GM19467 (cell line): ENCODE measurements at regions not wholly inside any gene's neighbourhood (a gene's known extent, or its start where the extent isn't known, plus 50 kb on each side); places are given as distances from the start of the nearest gene placed in this dataset.

ENCODE experiments used
- ATAC-seq: cut with Tn5 transposase; IDR thresholded peaks from one replicate; pipeline ENCODE4 v1.9.1; 2021; ENCODE audit warnings: mild to moderate bottlenecking, moderate library complexity; ENCODE audit not compliant: unreplicated experiment

DNA sequence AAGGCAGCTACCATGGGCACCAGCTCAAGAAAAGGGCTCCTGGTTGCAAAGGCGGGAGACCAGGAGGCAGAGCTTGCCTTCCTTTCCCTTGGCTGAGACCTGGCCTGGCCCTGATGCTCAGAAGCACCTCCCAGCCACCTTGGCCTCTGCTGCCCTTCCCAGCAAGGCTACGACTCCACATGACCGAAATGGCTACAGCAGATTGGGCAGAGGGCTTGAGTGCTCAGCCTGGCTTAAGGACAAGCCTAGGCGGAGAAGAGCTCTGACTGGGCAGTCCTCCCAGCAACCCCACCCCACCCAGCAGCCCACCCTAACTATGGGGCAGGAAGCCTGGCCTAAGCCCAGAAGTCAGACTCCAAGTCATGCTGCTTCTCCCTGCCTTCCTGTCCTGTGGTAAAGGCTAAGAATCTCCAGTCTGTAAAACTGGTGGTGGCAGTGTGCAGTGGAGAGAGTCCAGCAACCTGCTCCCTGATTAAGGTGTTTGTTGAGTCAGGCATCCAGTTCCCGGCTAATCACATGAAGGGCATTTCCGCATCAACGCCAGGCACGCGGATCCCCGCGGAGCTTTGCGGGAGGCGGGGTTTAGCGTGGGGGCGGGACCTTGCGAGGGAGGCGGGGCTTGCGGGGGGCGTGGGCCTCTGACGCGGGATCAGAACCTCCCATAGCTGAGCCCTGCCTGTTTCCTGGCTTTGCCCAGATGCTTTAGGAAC lies 256.0 kb downstream of the BCL11A start:
- ATAC-seq, result no peak

DNA sequence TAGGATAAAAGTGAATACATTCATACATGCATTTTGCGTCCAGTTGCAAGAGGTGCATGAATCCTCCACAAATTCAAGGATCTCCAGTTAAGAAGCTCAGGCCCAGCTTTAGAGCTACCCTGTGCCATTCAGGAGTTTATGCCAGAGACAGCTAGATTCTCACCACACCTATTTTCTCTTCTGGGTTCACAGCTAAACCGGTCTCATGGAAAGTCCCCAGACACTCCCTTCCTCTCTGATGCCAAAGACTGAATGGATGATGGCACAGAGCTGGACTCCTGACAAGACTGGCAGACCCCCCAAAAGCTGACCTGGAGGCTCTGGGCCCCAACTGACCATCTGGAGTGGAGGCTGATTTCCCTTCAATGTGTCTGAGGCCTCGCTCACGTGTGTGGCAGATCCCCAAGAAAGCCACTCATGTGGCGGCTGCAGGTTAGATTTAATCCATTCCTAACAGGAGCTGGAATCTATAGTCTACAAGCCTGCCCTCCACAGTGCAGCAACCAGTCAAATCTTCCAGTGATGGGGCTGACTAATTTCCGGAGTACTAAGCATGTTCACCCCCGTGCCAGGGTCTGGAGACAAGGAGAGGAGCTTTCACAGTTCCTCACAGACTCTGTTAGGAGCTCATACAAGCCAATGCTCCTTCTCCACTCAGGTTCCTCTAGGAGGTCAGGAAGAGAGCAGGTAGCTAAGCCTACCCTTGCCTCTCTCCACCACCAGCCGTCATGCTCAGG lies 257.1 kb downstream of the BCL11A start:
- no peak for ATAC-seq

DNA sequence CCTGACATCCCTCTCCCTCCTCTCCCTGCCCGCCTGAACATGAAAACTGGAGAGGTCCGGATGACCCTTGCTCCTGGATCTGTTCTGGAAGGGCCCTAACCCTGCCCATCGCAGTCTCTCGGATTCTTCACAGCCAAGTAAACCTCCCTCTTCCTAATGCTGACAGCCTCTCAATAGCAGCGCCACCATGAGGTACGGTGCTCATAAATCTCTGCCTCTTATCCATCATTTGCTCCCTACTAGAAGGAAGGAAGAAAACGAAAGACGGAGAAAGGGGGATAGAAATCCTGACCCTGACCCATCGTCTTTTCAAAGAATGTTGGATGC lies 257.9 kb downstream of the BCL11A start:
- ATAC-seq, result no peak

DNA sequence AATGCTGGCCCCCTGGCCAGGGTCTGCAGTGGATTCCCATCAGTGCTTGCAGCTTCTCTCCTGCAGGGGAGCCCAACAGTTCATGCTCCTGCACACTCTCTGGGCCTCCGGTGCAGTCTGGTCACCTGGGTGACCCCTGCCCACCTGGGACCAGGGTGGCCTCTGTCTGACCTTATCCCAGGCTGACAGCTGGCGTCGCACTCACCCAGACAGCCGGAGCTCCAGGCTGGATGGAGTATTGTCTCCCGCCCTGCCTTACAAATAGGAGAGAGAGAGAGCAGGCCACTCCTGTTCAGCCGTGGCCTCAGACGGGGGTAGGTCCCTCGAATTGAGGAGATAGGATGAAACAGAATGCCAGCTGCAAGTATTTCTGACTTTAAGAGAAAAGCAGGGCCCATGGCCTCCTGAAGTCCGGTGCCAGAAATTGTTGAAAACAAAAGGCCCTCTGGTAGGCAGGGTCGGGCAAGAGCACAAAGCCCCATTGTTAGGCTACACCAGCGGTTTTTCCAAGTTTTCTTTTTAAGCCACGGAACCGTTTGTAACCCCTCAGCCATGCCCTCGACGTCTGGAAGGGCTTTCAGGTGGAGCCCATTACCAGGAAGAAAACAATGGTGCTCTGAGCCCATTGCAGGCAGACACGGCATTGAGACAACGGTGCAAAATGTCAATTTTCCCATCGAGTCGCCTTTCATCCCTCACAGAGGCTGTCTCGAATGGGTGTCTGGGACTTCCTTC lies 258.4 kb downstream of the BCL11A start:
- no peak for ATAC-seq

DNA sequence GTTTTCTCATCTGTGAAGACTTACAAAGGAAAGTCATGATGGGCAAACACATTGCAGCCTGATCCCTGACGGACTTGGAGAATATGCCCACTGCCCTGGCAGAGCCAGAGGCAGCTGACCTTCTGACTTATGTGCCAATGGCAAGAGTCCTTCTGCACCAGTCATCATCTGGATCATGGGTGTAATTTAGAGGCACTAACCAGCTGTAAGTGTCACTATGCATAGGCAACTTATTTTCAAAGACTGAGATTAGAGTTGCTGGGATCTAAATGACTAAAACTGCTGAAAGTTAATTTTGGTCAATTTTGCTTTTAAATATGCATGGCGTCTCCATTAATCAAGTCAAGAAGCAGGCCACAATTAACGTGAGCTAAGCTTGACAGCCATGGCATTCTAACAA lies 261.2 kb downstream of the BCL11A start:
- ATAC-seq, result no peak

DNA sequence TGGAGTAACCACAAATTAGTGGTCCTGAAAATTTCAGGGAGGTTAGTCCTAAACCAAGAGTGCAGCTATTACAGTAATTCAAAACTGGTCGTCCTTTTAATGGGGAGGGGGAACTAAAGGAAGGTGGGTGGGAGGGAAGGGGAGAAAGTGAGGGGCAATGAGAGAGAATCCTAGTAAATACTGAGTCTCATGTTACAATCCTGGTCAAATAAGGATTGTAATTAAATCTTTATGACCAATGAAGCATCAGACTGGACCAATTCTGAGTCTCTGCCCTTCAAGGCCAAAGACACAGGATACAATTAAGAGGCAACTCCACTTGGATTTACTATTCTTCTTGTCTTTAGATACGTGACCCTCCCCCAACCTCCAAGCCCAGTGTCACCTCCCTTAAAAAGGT lies 262.9 kb downstream of the BCL11A start:
- no peak for ATAC-seq

DNA sequence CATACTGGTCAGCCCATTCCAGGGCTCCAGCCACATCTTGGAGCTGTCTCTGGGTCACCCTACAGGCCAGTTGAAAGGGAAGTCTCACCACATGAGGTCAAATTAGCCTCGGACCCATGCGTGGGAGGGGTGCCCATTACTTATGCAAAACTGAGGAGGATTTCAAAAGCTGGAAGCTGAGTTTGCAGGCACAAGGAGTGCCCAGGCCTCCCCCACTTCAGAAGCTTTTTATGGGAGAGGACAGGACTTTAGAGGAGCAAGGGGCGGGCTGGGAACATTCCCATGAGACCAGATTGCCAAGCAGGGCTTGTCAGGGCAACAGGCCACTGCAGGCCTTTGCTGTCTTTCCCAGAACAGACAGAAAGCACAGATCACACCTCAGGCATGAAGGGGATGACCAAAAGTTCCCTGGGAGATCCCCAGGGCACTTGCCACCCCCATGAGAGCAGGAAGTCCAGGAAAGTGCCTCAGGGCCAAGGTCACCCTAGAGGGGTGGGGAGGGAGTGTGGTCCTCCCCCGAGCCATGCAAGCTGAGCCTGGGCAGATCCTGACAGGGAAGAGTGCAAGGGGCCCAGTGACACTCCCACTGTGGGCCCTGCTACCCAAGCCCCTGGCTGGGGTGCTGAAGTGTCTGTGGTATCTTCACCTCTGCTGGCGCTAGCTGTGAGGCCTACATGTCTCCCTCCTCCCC lies 267.7 kb downstream of the BCL11A start:
- ATAC-seq, result no peak

DNA sequence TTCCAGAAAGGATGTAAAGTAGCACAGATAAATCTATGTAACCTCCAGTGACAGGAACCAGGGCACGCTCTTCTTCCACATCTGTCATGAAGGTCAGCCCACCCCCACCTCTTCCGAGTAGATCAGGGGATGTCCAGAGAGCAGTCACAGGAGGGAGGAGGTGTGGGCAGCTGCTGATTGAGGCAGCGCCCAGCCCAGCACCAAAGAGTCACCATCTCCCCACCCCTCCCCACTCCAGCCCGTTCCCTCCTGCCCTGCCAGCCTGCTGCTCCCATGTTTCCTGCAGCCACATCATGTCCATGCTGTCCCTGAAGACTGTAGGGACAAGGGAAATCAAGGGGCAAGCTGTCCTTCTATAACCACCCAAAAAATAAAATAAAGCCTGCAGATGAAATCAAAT lies 269.8 kb downstream of the BCL11A start:
- no peak for ATAC-seq

DNA sequence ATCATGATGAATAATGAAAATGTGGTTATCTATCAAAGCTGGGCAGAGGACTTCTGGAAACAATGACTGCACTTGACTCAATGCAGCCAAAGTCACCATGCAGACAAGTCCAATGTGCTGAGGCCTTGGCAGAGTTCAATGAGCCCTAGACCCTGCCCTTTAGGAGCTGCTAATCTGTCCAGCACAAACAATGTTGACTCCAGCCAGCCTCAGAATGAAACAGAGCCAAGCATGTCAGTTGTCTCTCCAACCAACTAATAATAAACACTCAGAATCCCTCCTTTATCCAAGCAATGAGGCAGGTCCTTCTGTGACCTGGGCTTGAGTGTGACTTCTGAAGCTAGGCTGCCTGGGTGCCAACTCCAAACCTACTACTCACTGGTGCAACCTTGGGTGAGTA lies 270.6 kb downstream of the BCL11A start:
- ATAC-seq, result no peak

DNA sequence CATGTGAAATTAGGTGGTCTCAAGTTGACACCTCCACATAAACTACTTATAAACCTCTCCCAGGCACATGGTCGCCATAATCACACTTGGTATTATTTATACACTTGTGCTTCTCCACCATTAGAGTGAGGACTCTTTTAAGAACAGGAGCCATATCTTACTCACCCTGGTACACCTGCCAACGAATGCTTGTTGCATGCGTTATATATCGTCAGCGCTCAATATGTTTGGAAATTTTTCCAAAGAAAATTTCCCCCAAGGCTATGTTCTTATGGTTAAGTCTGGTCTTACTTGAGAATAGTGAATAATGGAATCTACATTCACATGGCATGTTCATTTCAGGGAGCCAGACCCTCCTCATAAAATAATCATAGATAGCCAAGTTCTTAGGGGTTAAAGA lies 271.7 kb downstream of the BCL11A start:
- ATAC-seq, result no peak

DNA sequence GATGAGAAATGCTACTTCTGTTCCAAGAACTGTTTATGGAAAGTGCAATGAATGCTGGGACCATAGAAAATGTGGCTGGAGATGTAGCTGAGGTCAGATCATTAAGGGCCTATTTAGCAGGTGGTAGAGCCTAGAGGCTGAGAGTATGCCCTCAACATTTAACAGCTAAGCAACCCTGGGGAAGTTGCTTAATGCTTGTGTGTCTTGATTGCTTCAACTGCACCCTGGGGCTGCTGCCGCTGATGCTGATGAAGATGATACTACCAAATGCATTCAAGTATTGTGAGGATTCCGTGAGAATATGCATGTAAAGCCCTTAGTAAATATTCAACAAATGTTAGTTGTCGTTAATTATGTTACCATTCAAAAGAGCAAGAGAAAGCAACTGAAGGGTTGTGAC lies 273.2 kb downstream of the BCL11A start:
- ATAC-seq, result no peak

DNA sequence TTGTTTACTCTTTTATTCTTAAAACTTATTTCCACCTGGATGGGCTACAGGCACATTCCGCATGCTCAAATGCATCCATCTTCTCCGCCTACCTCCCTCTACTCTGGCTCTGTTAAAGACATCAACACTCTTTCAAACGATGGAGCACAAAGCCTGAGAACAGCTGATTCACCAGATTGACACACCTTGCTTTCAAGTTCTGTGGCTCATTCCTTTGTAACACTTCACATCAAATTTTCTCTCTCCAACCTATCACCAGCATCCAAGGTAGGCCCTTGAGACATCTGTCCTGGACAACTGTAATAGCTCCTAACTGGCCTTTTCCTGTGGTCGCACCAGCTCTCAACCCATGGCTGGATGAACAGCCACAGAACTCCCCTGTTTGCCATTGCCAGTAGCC lies 274.5 kb downstream of the BCL11A start:
- ATAC-seq, result no peak

DNA sequence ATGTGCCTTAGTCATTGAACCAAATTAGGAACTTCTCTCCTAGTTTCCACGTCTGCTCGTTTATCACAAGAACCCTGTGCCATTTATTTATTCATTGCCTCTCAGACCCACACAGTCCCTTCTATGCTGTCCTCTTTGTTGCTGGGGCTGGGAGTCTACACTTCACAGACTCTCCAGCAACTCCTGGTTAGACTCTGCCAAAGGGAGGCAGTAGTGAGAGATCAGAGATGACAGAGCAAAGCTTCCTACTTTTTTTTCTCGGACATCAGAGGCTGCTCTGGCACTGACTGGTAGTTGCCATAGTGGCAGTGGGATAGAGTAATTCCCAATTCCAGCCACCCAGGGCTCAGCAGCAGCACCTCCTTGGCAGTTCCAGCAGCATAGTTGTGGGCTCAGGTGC lies 277.5 kb downstream of the BCL11A start:
- ATAC-seq, result no peak

DNA sequence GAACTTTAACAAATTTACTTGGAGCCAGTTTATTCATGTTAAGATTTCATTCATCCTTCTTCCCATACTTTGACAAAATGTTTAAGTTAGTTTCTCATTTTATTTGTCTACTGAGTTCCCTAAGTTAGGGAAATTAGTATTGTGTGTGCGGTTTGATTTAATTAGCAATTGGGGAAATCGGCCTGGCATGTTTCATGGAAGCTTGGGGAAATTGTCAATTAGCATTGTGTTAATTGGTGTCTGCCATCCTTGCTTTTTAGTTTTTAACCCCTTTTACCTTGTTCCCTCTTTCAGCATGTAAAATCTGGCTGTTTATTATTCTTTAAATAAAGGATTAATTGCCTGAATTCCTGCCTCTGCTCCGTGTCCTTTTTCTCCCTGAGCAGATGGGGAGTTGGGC lies 279.6 kb downstream of the BCL11A start:
- ATAC-seq, result no peak

DNA sequence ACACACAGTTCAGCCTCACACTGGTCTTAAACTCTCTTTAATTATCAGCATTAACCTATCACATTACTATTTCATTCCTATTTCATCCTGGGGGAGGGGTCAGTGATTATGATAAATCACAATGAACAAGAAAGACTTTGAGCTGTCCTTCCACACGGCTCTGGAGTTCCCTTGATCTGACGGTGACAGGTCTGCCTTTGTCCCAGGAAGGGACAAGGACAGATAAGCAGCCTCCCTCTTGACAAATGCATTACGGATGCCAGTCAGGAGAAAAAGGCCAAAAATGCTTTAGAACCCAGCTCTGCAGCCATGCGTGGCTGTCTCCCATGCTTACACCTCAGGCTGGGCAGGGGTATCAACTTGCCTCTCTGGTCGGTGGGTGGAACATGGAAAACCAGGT lies 281.7 kb downstream of the BCL11A start:
- no peak for ATAC-seq

DNA sequence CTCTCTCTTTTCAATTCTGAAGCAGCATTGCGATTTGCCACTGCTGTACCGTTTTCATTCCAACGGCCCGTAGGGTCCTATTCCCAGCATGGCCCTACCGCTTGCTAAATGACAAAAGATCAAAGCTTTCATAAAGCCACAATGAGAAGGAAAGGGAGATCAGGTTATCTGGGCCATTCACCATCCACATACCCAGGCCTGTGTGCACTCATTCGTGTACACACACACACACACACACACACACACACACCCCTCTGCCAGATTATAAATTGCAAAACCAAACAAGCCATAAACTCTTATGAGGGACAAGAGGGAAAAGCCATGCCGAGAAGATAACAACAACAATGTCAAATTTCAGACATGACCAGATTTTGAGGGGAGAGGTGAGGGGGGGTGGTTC lies 282.3 kb downstream of the BCL11A start:
- ATAC-seq, result no peak

DNA sequence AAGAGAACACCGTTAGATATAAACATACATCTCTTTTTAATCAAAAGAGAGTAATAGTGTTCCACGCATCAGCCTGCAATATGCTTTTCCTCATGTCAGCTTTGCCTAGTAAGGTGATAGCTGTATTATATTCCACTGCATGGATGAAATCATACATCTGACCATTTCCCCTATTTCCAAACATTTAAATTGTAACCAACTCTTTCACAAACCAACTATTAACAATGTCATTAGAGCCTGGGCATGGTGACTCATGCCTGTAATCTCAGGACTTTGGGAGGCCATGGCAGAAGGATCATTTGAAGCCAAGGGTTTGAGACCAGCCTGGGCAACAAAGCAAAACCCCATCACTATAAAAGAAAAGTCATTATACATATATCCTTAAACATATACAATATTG lies 284.8 kb downstream of the BCL11A start:
- no peak for ATAC-seq

DNA sequence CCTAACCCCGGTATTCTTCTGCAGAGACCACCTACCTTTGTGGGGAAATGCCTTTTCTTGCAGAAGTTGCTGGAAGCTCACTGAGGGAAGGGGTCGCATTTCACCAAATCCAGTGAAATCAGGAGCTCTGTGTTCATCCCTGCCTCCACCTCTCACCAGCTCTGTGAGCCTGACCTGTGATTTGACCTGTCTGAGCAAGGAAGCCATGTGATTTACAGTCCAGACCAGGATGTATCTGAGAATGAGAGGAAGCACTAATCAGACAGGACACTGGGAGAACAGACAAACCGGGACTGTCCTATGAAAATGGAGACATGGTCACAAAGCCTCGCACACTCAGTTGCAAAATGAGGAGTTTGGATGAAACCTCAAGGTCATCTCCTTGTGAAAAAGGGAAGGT lies 285.4 kb downstream of the BCL11A start:
- ATAC-seq, result no peak

DNA sequence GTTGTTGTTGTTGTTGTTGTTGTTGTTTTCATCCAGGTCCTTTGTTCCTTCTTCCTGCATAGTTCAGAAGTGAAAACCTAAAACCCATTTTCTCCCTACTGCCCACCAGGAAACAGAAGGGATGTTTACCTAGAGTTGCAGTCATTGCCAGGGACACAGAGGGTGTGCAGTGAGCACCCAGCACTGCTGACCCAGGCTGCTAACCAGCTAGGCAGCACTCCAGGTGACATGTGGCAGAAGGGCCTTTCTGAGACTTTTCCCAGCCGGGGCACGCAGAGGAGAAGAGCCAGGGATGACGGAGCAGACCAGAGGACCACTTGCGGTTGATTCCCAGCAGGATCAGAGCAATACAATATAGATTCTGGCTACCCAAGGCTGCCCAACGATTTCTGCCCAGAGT lies 286.3 kb downstream of the BCL11A start:
- ATAC-seq, result no peak

DNA sequence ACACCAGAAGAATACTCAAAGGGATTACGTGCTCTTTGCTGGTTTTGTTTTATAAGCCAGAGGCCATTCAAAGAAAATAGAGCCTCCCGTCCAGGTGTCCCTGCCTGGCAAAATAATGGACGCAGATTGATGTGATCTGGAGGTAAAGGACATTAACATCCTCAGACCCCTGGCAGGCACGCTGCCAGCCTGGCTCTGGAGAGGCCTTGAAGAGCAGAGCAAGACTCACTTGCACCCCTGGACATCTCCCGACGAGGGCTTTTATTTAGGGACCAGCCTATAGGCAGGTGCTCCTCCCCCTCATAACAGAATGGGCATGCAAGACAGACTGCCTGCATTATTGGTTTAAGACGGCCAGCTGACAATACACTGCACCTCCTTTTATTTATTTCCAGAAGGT lies 291.3 kb downstream of the BCL11A start:
- no peak for ATAC-seq

DNA sequence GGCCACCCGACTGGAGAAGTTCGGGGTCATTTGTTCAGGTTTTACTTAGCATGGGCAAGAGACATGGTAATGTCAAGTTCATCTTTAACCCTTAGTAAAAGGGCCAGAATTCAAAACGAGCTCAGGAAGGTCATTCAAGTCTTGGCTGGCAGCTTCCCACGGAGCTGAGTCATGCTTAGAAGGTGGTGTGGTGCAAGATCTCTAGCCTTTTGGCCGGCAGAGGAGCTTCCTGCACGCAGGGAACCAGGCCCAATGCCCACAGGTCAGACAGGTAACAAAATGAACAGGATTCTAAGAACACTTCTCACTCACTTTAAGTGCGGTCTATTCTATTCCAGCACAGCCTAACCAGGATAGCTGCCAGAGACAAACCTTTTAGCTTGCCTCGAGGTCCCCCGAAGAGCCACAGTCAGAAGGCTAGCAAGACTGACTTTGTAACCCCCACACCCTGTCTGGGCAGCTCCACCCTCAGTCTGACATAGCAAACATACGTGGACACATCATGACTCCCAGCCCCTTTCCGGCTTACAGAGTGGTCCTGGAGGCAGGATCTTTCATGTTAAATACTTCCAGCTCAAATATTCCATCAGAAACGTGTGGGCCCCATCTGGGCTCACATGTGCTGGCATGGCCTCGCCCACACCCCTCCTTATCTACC lies 292.7 kb downstream of the BCL11A start:
- no peak for ATAC-seq
